ENCODE measurements at regions not wholly inside any gene's neighbourhood (a gene's known extent, or its start where the extent isn't known, plus 50 kb on each side); places are given as distances from the start of the nearest gene placed in this dataset.

- DNase-seq (ENCODE audit: low read depth) (no peak), FAIRE-seq (no peak)
- no peak for TF ChIP-seq CTCF (IDR thresholded peaks at IDR 0.05; ENCODE audit: insufficient read depth, low read length, severe bottlenecking)
- H3K4me3 ChIP-seq (ENCODE audit: low read depth, low read length), result no peak overlapping the region
- no peaks in the 10 kb centered on the region for H3K27me3 ChIP-seq (ENCODE audit: control insufficient read depth, insufficient read depth, low read length)
- no peaks in the 10 kb centered on the region for H3K36me3 ChIP-seq (ENCODE audit: control insufficient read depth, insufficient read depth, low read length)
These were observed 84.3 kb upstream of the MAP4K4 start for GRCh38 chr2:101613056-101613704.

GRCh38 chr2:101612019-101612418 is 85.5 kb upstream of the MAP4K4 start:
- Histone ChIP-seq H3K27me3 (ENCODE audit: control insufficient read depth, insufficient read depth, low read length) (no peaks in the 10 kb centered on the region), H3K36me3 (ENCODE audit: control insufficient read depth, insufficient read depth, low read length) (no peaks in the 10 kb centered on the region), H3K4me3 (ENCODE audit: low read depth, low read length) (no peak overlapping the region)
- TF ChIP-seq CTCF (IDR thresholded peaks at IDR 0.05; ENCODE audit: insufficient read depth, low read length, severe bottlenecking), result no peak
- DNase-seq (ENCODE audit: low read depth) (no peak), FAIRE-seq (no peak)

- no peak overlapping the region for H3K4me3 ChIP-seq (ENCODE audit: low read depth, low read length)
- DNase-seq (ENCODE audit: low read depth), result no peak
- TF ChIP-seq CTCF (IDR thresholded peaks at IDR 0.05; ENCODE audit: insufficient read depth, low read length, severe bottlenecking), result no peak
- no peaks in the 10 kb centered on the region for H3K36me3 ChIP-seq (ENCODE audit: control insufficient read depth, insufficient read depth, low read length)
- FAIRE-seq, result no peak
- H3K27me3 ChIP-seq (ENCODE audit: control insufficient read depth, insufficient read depth, low read length), result no peaks in the 10 kb centered on the region
These were observed 86.7 kb upstream of the MAP4K4 start for GRCh38 chr2:101610750-101611315.

GRCh38 chr2:101609433-101609832 is 88.1 kb upstream of the MAP4K4 start:
- DNase-seq (ENCODE audit: low read depth), result no peak
- H3K27me3 ChIP-seq (ENCODE audit: control insufficient read depth, insufficient read depth, low read length), result no peaks in the 10 kb centered on the region
- no peak for FAIRE-seq
- TF ChIP-seq CTCF (IDR thresholded peaks at IDR 0.05; ENCODE audit: insufficient read depth, low read length, severe bottlenecking), result no peak
- no peak overlapping the region for H3K4me3 ChIP-seq (ENCODE audit: low read depth, low read length)
- no peaks in the 10 kb centered on the region for H3K36me3 ChIP-seq (ENCODE audit: control insufficient read depth, insufficient read depth, low read length)

GRCh38 chr2:101608408-101609310 is 88.8 kb upstream of the MAP4K4 start:
- Histone ChIP-seq H3K27me3 (ENCODE audit: control insufficient read depth, insufficient read depth, low read length) (no peaks in the 10 kb centered on the region), H3K4me3 (ENCODE audit: low read depth, low read length) (no peak overlapping the region)
- peak; percentile 15 for DNase-seq (ENCODE audit: low read depth)

More at GRCh38 chr2:101608408-101609310, 88.8 kb upstream of the MAP4K4 start:
- TF ChIP-seq CTCF (IDR thresholded peaks at IDR 0.05; ENCODE audit: insufficient read depth, low read length, severe bottlenecking), result no peak
- no peak for FAIRE-seq
- H3K36me3 ChIP-seq (ENCODE audit: control insufficient read depth, insufficient read depth, low read length), result no peaks in the 10 kb centered on the region
